ENCODE measurements at regions not wholly inside any gene's neighbourhood (a gene's known extent, or its start where the extent isn't known, plus 50 kb on each side); places are given as distances from the start of the nearest gene placed in this dataset.

DNA sequence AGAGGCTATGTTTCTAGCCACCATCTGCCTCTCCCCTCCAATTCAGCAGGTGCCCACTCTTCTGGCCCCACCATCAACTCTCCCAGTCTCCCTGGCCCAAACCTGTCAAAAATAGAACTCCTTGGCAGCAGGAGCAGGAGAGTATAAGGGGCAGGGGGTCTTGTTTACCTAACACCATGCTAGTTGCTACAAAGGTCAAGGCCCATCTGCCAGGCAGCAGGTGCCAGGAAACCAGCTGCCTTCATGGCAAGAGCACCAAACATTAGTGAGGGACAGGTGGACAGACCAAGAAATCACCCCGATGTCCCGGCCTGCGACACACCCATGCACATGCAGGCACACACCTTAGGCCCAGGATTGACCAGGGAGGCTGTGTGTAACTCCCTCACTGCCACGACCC lies 387.9 kb downstream of the BUD13 start:
- Histone ChIP-seq H3K9me2 (ENCODE audit: insufficient read depth) (0 out of 2 replicates have a peak, but pooled peaks cover 3% of the 10 kb centered on the region), H2AFZ (no peak overlapping the region), H3K36me3 (ENCODE audit: insufficient read depth) (no peaks in the 10 kb centered on the region), H3K4me1 (ENCODE audit: insufficient read depth) (peaks cover 12% of the 10 kb centered on the region), H3K4me2 (0 out of 2 replicates have a peak overlapping the region, but pooled peaks have one; percentile 32), H3K79me2 (replicated peaks; ENCODE audit: insufficient read depth) (no peaks in the 10 kb centered on the region; the same call in 1 of the 2 replicates), H3K4me3 (no peak overlapping the region), H3K27ac (ENCODE audit: low read depth) (no peak overlapping the region), H3K27me3 (ENCODE audit: insufficient read depth) (no peaks in the 10 kb centered on the region), H4K20me1 (replicated peaks; ENCODE audit: insufficient read depth) (no peaks in the 10 kb centered on the region; the same call in 1 of the 2 replicates), H3F3A (replicated peaks; ENCODE audit: low read depth) (no peaks in the 10 kb centered on the region)
- Mint-ChIP-seq H3K4me3 (no peak overlapping the region), H3K27me3 (ENCODE audit: insufficient read depth, low read depth, poor library complexity) (no peaks in the 10 kb centered on the region), H3K9me3 (no peaks in the 10 kb centered on the region), H3K4me1 (peaks cover 10% of the 10 kb centered on the region), H3K27ac (no peak overlapping the region), H3K36me3 (ENCODE audit: low read depth) (no peaks in the 10 kb centered on the region)
- ATAC-seq (no peak), DNase-seq (ENCODE audit: low spot score) (no peak)
- TF ChIP-seq EZH2 (IDR thresholded peaks at IDR 0.05; ENCODE audit: low read depth, unreplicated experiment) = no peak
- TF ChIP-seq, protein P1, sequence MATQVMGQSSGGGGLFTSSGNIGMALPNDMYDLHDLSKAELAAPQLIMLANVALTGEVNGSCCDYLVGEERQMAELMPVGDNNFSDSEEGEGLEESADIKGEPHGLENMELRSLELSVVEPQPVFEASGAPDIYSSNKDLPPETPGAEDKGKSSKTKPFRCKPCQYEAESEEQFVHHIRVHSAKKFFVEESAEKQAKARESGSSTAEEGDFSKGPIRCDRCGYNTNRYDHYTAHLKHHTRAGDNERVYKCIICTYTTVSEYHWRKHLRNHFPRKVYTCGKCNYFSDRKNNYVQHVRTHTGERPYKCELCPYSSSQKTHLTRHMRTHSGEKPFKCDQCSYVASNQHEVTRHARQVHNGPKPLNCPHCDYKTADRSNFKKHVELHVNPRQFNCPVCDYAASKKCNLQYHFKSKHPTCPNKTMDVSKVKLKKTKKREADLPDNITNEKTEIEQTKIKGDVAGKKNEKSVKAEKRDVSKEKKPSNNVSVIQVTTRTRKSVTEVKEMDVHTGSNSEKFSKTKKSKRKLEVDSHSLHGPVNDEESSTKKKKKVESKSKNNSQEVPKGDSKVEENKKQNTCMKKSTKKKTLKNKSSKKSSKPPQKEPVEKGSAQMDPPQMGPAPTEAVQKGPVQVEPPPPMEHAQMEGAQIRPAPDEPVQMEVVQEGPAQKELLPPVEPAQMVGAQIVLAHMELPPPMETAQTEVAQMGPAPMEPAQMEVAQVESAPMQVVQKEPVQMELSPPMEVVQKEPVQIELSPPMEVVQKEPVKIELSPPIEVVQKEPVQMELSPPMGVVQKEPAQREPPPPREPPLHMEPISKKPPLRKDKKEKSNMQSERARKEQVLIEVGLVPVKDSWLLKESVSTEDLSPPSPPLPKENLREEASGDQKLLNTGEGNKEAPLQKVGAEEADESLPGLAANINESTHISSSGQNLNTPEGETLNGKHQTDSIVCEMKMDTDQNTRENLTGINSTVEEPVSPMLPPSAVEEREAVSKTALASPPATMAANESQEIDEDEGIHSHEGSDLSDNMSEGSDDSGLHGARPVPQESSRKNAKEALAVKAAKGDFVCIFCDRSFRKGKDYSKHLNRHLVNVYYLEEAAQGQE (IDR thresholded peaks at IDR 0.05; ENCODE audit: unreplicated experiment) = no peak
- no peak for TF ChIP-seq POLR2AphosphoS5 (IDR thresholded peaks at IDR 0.05; ENCODE audit: low read depth)
- no peak for TF ChIP-seq EZH2phosphoT487 (IDR thresholded peaks at IDR 0.05; ENCODE audit: unreplicated experiment)
- no peak for TF ChIP-seq STAT1 (IDR thresholded peaks at IDR 0.05; ENCODE audit: unreplicated experiment)
- TF ChIP-seq, protein P2, sequence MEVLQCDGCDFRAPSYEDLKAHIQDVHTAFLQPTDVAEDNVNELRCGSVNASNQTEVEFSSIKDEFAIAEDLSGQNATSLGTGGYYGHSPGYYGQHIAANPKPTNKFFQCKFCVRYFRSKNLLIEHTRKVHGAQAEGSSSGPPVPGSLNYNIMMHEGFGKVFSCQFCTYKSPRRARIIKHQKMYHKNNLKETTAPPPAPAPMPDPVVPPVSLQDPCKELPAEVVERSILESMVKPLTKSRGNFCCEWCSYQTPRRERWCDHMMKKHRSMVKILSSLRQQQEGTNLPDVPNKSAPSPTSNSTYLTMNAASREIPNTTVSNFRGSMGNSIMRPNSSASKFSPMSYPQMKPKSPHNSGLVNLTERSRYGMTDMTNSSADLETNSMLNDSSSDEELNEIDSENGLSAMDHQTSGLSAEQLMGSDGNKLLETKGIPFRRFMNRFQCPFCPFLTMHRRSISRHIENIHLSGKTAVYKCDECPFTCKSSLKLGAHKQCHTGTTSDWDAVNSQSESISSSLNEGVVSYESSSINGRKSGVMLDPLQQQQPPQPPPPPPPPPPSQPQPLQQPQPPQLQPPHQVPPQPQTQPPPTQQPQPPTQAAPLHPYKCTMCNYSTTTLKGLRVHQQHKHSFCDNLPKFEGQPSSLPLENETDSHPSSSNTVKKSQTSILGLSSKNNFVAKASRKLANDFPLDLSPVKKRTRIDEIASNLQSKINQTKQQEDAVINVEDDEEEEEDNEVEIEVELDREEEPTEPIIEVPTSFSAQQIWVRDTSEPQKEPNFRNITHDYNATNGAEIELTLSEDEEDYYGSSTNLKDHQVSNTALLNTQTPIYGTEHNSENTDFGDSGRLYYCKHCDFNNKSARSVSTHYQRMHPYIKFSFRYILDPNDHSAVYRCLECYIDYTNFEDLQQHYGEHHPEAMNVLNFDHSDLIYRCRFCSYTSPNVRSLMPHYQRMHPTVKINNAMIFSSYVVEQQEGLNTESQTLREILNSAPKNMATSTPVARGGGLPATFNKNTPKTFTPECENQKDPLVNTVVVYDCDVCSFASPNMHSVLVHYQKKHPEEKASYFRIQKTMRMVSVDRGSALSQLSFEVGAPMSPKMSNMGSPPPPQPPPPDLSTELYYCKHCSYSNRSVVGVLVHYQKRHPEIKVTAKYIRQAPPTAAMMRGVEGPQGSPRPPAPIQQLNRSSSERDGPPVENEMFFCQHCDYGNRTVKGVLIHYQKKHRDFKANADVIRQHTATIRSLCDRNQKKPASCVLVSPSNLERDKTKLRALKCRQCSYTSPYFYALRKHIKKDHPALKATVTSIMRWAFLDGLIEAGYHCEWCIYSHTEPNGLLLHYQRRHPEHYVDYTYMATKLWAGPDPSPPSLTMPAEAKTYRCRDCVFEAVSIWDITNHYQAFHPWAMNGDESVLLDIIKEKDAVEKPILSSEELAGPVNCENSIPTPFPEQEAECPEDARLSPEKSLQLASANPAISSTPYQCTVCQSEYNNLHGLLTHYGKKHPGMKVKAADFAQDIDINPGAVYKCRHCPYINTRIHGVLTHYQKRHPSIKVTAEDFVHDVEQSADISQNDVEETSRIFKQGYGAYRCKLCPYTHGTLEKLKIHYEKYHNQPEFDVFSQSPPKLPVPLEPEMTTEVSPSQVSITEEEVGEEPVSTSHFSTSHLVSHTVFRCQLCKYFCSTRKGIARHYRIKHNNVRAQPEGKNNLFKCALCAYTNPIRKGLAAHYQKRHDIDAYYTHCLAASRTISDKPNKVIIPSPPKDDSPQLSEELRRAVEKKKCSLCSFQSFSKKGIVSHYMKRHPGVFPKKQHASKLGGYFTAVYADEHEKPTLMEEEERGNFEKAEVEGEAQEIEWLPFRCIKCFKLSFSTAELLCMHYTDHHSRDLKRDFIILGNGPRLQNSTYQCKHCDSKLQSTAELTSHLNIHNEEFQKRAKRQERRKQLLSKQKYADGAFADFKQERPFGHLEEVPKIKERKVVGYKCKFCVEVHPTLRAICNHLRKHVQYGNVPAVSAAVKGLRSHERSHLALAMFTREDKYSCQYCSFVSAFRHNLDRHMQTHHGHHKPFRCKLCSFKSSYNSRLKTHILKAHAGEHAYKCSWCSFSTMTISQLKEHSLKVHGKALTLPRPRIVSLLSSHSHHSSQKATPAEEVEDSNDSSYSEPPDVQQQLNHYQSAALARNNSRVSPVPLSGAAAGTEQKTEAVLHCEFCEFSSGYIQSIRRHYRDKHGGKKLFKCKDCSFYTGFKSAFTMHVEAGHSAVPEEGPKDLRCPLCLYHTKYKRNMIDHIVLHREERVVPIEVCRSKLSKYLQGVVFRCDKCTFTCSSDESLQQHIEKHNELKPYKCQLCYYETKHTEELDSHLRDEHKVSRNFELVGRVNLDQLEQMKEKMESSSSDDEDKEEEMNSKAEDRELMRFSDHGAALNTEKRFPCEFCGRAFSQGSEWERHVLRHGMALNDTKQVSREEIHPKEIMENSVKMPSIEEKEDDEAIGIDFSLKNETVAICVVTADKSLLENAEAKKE (CRISPR knock-in tag; IDR thresholded peaks at IDR 0.05) = no peak
- no peak for TF ChIP-seq JUNB (IDR thresholded peaks at IDR 0.05; ENCODE audit: unreplicated experiment)
